ENCODE measurements at regions not wholly inside any gene's neighbourhood (a gene's known extent, or its start where the extent isn't known, plus 50 kb on each side); places are given as distances from the start of the nearest gene placed in this dataset.

DNA sequence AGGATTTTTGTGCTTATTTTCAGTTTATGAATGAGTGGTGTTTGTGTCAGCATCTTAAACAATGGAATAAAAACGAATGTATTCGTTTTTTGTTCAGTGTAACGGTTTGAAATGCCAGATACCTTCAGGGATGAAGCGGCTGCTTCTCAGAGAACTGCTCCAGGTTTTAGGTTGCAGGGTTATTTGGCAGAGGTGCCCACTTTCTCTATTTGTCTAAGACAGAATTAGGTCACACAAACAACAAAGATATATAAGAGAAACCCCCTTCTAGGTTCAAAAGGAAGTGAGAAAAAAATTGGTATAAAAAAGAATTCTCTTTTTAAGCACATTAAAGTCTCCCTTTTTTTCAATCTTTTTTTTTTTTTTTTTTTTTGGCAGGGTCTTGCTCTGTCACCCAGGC lies 98.9 kb downstream of the MFAP3L start:
- TF ChIP-seq, protein P1, sequence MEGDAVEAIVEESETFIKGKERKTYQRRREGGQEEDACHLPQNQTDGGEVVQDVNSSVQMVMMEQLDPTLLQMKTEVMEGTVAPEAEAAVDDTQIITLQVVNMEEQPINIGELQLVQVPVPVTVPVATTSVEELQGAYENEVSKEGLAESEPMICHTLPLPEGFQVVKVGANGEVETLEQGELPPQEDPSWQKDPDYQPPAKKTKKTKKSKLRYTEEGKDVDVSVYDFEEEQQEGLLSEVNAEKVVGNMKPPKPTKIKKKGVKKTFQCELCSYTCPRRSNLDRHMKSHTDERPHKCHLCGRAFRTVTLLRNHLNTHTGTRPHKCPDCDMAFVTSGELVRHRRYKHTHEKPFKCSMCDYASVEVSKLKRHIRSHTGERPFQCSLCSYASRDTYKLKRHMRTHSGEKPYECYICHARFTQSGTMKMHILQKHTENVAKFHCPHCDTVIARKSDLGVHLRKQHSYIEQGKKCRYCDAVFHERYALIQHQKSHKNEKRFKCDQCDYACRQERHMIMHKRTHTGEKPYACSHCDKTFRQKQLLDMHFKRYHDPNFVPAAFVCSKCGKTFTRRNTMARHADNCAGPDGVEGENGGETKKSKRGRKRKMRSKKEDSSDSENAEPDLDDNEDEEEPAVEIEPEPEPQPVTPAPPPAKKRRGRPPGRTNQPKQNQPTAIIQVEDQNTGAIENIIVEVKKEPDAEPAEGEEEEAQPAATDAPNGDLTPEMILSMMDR (IDR thresholded peaks at IDR 0.05): no peak
- TF ChIP-seq POLR2AphosphoS5 (IDR thresholded peaks at IDR 0.05): no peak

Measured in suprapubic skin (tissue), 3 donors.